HG03571 (cell line): ENCODE measurements at regions not wholly inside any gene's neighbourhood (a gene's known extent, or its start where the extent isn't known, plus 50 kb on each side); places are given as distances from the start of the nearest gene placed in this dataset.
"Not testable (repeated sequence)": the region's sequence is repeated elsewhere in the genome, so short reads cannot be mapped to it uniquely, and the experiment has no call there.

Source experiments
- ATAC-seq: cut with Tn5 transposase; IDR thresholded peaks from one replicate; pipeline ENCODE4 v1.9.1; 2021; ENCODE audit not compliant: unreplicated experiment

DNA sequence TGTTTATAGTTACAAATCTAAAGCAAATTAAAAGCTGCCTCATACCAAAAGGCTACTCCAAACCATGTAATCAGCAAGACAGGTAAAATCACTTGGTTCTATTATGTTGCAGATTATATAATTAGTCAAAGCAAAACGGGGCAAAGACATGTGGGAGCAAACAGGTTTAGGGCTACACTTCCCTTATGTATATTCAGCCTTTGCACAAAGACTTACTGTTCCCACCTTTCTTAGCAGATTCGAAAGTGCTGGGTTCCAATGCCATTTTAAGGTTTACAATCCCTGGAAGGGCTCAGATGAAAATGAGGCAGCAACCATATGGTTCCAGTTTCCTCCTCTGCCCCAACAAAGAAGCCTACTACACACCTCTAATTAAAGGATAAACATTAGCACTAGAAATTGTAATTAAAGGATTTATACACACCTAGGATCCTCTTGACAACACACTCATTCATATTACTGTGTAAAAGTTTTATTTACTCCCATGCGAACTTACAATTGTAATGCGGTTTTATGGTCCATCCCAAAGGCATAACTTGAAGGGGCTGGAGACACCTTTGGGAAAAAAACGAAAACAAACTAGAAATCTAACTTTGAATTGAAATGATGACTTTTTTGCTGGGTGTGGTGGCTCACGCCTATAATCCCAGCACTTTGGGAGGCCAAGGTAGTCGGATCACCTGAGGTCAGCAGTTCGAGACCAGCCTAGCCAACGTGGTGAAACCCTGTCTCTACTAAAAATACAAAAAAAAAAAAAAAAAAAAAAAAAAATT, 117.3 kb upstream of the PKN2 start:
- no peak for ATAC-seq

DNA sequence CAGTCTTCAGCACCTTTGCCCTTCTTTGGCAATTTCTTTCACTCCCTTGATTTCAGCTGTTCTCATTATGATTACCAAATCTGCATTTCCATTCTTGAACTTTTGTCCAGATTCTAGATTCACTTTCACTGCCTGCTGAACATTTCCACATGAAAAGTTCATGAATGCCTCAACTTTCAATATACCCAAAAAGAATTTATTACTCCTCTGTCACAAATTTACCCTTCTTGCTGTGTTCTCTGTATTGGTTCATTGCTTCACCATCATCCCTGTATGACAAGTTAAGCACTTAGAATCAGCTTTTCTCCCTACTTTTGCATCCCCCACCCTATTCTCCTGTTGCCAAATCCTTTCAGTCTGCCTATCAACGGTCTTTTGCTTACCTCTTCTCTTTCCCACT, 112.6 kb upstream of the PKN2 start:
- ATAC-seq = no peak

DNA sequence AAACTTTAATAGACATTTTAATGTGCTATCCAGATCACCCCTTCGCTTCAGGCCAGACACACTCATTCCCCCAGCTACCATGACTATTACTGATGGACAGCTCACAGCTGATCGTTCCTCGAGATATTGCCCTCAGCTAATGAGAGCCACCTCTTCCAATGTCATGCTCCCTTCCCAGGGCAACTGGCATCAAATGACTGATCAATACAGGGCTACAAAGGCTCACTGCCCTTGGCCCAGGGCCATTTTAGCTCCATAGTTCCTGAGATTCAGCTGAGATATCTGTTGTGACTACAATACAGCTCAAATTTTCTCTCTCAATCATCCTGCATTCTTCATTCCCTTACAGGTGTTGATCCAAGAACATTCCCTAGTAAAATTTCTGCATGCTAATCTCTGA, 104.5 kb upstream of the PKN2 start:
- ATAC-seq = no peak

DNA sequence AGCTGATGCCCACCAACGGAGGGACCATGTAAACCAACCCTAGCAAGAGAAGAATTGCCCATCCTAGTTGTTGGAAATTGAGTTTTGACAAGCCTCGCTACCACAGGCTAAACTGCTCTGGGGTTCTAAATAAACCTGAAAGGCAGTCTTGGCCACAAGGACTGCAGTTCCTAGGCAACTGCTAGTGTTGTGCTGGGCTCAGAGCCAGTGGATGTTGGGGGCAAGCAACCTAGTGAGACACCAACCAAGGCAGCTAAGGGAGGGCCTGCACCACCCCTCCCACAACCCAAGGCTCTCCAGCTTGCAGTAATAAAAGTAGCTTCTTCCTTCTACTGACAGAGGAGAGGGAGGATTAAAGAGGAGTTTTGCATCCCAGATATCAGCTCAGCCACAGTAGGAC, 102.4 kb upstream of the PKN2 start:
- ATAC-seq = no peak

DNA sequence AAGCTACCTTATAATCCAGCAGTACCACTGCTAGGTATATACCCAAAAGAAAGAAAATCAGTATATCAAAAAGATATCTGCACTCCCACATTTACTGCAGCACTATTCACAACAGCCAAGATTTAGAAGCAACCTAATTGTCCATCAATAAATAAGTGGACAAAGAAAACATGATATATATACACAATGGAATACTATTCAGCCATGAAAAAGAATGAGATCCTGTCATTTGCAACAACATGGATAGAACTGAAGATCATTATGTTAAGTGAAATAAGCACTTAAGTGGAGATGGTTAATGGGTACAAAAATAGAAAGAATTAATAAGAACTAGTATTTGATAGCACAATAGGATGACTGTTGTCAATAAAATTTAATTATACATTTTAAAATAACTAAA, 90.7 kb upstream of the PKN2 start:
- no peak for ATAC-seq

DNA sequence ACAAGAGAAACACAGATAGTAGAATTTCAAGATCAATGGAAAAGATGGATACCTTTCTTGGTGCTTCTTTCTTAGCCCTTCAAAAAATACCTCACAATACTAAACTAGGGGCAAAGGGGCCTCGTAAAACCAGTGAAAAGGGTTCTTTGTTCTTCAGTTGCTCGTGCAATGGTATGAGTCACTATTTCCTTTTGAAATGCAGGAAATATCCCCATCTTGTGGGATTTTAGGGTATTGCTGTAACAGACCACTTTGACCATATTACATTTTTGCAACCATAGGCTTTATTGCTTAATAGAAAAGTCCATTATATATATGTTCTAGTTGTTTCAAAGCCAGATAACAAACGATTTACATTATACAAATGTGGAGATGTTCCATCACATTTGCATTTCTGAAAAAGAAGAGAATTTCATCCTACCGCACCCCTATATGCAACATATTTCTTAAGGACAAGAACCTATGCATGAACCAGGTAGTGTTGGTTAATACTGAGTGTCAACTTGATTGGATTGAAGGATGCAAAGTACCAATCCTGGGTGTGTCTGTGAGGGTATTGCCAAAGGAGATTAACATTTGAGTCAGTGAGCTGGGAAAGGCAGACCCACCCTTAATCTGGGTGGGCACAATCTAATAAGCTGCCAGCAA, 88.6 kb upstream of the PKN2 start:
- no peak for ATAC-seq

DNA sequence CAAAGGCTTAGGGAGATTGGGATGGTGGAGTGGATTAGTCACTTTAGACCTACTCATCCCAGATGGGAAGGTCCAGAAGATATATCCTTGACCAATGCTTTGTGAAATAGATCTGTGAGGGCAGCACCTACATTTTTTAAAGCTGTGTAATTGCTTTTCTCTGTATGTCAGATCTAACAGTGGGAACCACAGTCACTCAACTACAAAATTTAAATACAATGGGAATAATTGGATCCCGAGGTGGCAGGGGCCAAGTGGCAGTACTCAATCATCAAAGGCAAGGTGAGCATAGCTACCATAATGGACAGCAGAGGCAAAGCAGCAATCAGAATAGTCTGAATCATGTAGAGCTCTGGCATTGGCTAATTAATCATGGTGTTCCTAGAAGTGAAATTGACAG, 86.1 kb upstream of the PKN2 start:
- not testable (repeated sequence) for ATAC-seq

DNA sequence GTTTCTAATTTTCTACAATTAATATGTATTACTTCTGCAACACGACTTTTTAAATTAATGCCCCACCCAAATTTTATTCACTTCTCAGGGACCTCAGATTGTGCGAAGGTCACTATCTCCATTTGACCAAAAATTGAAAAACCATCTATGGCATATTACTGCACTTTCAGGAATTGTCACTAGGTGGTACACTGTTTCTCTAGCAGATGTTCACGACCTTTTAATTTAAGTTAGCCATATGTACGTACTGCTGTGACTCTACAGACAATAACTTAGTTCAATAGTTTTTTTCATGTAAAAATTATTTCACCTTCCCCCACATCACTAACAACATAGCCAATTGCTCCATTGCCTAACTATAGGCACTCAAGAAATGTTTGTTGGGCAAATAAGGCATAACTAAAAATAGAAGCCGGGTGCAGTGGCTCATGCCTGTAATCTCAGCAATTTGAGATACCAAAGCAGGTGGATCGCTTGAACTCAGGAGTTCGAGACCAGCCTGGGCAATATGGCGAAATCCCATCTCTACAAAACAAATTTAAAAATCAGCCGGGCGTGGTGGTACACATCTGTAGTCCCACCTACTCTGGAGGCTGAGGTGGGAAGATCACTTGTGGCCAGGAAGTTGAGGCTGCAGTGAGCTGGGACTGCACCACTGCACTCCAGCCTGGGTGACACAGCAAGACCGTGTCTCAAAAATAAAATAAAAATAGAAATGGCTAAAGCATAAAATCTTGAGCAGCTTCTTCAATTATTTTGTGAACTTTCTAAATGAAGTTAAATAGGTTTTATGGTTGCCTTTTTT, 75.7 kb upstream of the PKN2 start:
- no peak for ATAC-seq

DNA sequence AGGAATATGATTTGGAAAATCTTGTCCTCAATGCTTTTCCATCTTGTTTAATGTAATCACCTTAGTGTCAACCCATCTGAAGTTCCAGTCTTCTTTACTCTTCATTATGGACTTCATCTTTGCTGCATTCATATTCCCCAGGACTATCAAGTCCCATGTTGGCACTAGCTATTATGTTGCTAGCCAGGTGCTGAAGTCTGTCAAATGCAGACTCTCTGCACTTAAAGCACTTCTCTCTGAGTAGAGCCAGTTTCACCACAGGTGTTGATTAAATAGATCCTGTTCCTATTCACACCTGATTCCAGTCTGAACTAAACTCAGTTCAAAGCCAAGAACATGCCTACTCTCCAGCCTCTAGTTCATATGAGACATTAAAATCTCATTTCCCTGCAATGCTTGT, 75.0 kb upstream of the PKN2 start:
- no peak for ATAC-seq

DNA sequence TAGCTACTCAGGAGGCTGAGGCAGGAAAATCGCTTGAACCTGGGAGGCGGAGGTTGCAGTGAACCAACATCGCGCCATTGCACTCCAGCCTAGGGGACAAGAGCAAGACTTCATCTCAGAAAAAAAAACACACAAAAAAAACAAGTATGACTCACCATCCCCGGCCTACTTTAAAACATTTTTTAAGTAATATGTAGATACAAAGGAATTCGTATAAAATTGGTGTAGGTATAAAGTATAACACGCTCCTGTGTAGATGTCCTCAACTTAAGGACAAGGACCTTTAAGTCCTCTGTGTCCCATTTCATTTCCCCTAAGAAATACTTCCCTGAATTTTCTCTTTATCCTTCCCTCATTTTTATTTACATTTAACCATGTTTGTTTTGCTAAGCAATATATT, 73.4 kb upstream of the PKN2 start:
- no peak for ATAC-seq

DNA sequence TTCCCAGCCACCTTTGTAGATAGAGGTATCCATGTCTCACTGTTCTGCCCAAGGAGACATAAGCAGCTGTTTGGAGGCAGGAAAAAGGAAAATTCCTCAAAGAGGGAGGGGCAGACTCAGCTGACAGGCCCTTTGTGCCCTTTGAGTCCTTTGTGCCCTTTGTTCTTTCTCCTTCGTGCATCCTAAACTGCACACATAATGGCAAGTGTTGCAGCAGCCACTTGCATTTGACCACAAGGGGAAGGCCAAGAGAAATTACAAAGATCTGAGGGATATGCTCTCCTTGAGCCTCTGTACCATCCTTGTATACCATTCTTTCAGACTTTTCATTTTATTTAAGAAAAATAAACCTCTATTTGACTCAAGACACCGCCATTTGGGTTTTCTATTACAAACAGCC, 71.8 kb upstream of the PKN2 start:
- ATAC-seq = no peak

DNA sequence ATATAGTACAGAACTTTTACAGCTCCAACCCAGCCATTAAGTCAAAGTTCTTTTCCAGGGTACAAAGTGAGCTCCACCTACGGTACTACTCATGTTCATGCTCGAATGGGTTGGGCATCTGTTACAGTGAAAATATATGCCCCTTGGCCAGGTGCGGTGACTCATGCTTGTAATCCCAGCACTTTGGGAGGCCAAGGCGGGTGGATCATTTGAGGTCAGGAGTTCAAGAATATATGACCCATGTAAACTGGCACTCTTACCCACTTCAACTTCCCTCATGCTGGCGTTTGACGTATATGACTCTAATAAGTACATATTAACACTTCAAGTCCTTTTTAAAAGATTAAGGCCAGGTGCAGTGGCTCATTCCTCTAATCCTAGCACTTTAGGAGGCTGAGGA, 71.3 kb upstream of the PKN2 start:
- ATAC-seq = no peak

DNA sequence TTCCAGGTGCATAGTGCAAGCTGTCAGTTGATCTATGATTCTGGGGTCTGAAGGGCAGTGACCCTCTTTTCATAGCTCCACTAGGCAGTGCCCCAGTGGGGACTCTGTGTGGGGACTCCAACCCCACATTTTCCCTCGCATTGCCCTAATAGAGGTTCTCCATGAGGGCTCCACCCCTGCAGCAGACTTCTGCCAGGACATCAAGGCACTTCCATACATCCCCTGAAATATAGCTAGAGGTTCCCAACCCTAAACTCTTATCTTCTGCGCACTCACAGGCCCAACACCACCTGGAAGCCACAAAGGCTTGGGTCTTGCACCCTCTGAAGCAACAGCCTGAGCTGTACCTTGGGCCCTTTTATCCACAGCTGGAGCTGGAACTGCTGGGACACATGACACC, 65.7 kb upstream of the PKN2 start:
- no peak for ATAC-seq

DNA sequence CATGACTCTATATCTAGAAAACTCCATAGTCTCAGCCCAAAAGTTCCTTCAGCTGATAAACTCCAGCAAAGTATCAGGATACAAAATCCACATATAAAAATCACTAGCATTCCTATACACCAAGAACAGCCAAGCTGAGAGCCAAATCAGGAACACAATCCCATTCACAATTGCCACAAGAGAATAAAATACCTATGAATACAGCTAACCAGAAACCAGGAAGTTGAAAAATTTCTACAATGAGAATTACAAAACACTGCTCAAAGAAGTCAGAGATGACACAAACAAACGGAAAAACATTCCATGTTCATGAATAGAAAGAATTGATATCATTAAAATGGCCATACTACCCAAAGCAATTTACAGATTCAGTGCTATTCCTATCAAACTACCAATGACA, 61.0 kb upstream of the PKN2 start:
- ATAC-seq = not testable (repeated sequence)
